ENCODE measurements at regions not wholly inside any gene's neighbourhood (a gene's known extent, or its start where the extent isn't known, plus 50 kb on each side); places are given as distances from the start of the nearest gene placed in this dataset.

DNA sequence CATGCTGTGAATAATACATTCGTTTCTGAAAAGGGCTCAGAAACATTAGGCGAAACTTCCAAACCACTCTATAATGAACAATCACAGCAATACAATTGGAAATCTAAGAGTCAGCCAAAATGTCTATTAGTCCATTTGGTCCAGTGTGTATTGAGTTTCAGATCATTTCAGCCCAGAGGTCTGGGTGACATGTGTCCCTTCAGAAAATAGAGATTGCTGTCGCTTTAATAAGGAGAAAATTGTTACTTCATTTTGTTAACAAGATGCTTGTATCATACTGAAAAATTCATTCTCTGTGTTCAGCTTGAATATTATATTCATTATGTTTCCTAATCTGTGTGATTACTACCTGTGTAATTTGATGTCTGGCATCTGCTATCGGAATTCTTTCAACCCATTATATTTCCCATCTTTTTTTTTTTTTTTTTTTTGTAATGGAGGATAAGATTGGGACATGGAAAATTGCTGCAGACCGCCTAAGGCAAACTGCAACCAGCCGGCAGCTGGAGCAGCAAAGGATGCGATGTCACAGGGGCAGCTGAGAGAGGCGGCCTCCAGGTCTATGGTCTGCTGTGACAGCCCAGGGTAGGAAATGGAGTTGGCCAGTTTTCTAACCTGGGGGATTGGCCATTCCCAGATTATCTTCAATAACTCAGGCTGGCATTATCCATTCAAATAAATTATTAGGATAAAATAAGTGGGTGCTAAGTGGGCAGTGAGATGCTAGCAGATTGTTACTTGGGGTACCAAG lies 170.9 kb upstream of the NPVF start:
- H3K27me3 ChIP-seq (replicated peaks in 1 of 2; ENCODE audit: control insufficient read depth in 2 of 2, extremely low read depth in 1 of 2, insufficient read depth in 2 of 2, low read length in 1 of 2): peaks cover 0 to 9% of the 10 kb centered on the region in 2 experiments
- ATAC-seq (replicated peaks in 1 of 4): no peak
- CTCF ChIA-PET: no interaction called here
- no peaks in the 10 kb centered on the region for H3K36me3 ChIP-seq (ENCODE audit: control insufficient read depth in 2 of 2, extremely low read depth in 1 of 2, insufficient read depth in 1 of 2, low read length in 1 of 2)
- no peaks in the 10 kb centered on the region for H3K36me3 Mint-ChIP-seq
- H3K4me3 Mint-ChIP-seq: no peak overlapping the region
- no peak overlapping the region for H3K27ac Mint-ChIP-seq
- no peaks in the 10 kb centered on the region for H3K4me1 Mint-ChIP-seq
- peaks cover 12% of the 10 kb centered on the region in 2 donors for H3K27me3 Mint-ChIP-seq
- POLR2A ChIA-PET: no interaction called here
- no peaks in the 10 kb centered on the region for H3K4me1 ChIP-seq (ENCODE audit: control insufficient read depth in 1 of 2, extremely low read depth in 1 of 2, insufficient read depth in 2 of 2, low read length in 2 of 2)
- no peak for DNase-seq
- no peaks in the 10 kb centered on the region for H3K9me3 Mint-ChIP-seq
- WGBS (ENCODE audit: insufficient coverage): 85% methylated on average over 3 of the region's 8 CpGs
- H3K4me3 ChIP-seq (ENCODE audit: control insufficient read depth in 1 of 2, extremely low read depth in 1 of 2, low read length in 1 of 2): no peak overlapping the region
- no peaks in the 10 kb centered on the region for H3K9me3 ChIP-seq
- H3K27ac ChIP-seq (ENCODE audit: low read length): no peak overlapping the region

DNA sequence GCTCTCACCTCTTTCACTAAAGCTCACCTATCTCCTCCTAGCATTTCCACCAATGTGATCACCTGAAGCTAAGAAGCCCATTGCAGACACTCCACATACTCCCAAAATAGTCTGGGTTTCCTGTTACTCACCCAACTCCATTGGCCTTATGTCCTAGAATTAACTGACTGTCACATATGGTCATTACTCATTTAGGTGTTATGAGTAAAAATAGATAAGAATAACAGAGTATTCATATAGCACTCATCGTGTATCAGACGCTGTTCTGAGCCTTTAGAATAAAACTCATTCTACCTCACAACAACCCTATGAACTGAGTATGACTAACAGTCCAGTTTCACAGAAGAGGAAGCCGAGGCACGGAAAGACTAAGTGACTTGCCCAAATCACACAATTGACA lies 174.2 kb upstream of the NPVF start:
- ChIA-PET POLR2A (no interaction called here), CTCF (no interaction called here)
- H3K27ac Mint-ChIP-seq: no peak overlapping the region
- H3K36me3 Mint-ChIP-seq: no peaks in the 10 kb centered on the region
- H3K4me1 Mint-ChIP-seq: no peaks in the 10 kb centered on the region
- DNase-seq (no peak), ATAC-seq (replicated peaks in 1 of 4) (no peak)
- Histone ChIP-seq H3K9me3 (no peaks in the 10 kb centered on the region), H3K36me3 (ENCODE audit: control insufficient read depth in 2 of 2, extremely low read depth in 1 of 2, insufficient read depth in 1 of 2, low read length in 1 of 2) (no peaks in the 10 kb centered on the region), H3K4me1 (ENCODE audit: control insufficient read depth in 1 of 2, extremely low read depth in 1 of 2, insufficient read depth in 2 of 2, low read length in 2 of 2) (no peaks in the 10 kb centered on the region), H3K4me3 (ENCODE audit: control insufficient read depth in 1 of 2, extremely low read depth in 1 of 2, low read length in 1 of 2) (no peak overlapping the region), H3K27ac (ENCODE audit: low read length) (no peak overlapping the region), H3K27me3 (replicated peaks in 1 of 2; ENCODE audit: control insufficient read depth in 2 of 2, extremely low read depth in 1 of 2, insufficient read depth in 2 of 2, low read length in 1 of 2) (peaks cover 0 to 4% of the 10 kb centered on the region in 2 experiments)
- 80% methylated on average over 1 of the region's 4 CpGs for WGBS (ENCODE audit: insufficient coverage)
- peaks cover 14 to 22% of the 10 kb centered on the region in 2 donors for H3K27me3 Mint-ChIP-seq
- no peak overlapping the region for H3K4me3 Mint-ChIP-seq
- H3K9me3 Mint-ChIP-seq: no peaks in the 10 kb centered on the region

DNA sequence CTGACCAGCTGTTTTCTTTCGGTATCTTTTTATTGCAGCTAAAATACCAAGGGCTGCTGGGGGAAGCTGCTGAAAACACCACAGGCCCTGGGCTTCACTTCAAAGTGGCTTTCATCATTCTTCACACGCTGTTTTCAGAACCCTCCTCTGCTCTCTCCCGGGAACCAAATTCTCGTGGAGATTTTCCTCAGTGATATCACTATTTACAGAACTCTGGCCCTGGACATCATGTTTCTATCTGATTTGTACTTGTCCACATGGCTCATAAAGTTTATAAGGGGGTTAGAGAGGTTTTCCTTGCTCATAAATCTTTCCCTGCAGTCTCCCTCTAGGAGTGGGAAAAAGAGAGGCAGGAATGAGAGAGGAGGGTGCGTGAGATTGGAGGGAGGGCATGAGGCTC lies 177.4 kb upstream of the NPVF start:
- no peaks in the 10 kb centered on the region for H3K4me1 Mint-ChIP-seq
- ATAC-seq (replicated peaks in 1 of 4) (no peak), DNase-seq (no peak)
- no peaks in the 10 kb centered on the region for H3K9me3 Mint-ChIP-seq
- no peaks in the 10 kb centered on the region for H3K4me1 ChIP-seq (ENCODE audit: control insufficient read depth in 1 of 2, extremely low read depth in 1 of 2, insufficient read depth in 2 of 2, low read length in 2 of 2)
- H3K4me3 ChIP-seq (ENCODE audit: control insufficient read depth in 1 of 2, extremely low read depth in 1 of 2, low read length in 1 of 2): no peak overlapping the region
- no peak overlapping the region for H3K4me3 Mint-ChIP-seq
- WGBS (ENCODE audit: insufficient coverage): 82% methylated on average over 3 of the region's 5 CpGs
- no peaks in the 10 kb centered on the region for H3K9me3 ChIP-seq
- no peaks in the 10 kb centered on the region for H3K36me3 ChIP-seq (ENCODE audit: control insufficient read depth in 2 of 2, extremely low read depth in 1 of 2, insufficient read depth in 1 of 2, low read length in 1 of 2)
- no peak overlapping the region for H3K27ac ChIP-seq (ENCODE audit: low read length)
- no peaks in the 10 kb centered on the region for H3K36me3 Mint-ChIP-seq
- H3K27me3 ChIP-seq (replicated peaks in 1 of 2; ENCODE audit: control insufficient read depth in 2 of 2, extremely low read depth in 1 of 2, insufficient read depth in 2 of 2, low read length in 1 of 2): peaks cover 0 to 4% of the 10 kb centered on the region in 2 experiments
- peaks cover 20 to 24% of the 10 kb centered on the region in 2 donors for H3K27me3 Mint-ChIP-seq
- no peak overlapping the region for H3K27ac Mint-ChIP-seq
- ChIA-PET CTCF (interaction anchor here in 1 of 2 donors (0.7 kb wide), 1 partner anchor 38 kb away, joined by 3 read pairs; no protein-coding TSS in a partner anchor), POLR2A (no interaction called here)

DNA sequence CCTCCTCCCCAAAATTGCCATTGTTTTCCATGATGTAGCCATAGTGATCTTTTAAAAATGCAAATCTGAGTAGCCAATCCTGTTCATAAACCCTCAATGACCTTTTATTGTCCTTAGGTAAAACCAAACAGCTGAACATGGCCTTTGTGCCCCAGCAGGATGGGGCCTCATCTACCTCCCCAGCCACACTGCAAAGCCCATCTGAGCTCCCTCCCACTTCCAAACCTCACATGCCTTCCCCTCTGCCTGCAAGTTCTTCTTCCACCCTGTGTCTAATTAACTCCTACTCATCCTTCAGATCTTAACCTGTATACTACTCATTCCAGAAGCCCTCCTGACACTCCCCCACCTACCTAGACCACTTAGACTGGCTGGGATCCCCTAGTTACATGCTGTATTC lies 178.8 kb upstream of the NPVF start:
- no peak overlapping the region for H3K4me3 Mint-ChIP-seq
- ChIA-PET POLR2A (no interaction called here), CTCF (no interaction called here)
- no peaks in the 10 kb centered on the region for H3K36me3 ChIP-seq (ENCODE audit: control insufficient read depth in 2 of 2, extremely low read depth in 1 of 2, insufficient read depth in 1 of 2, low read length in 1 of 2)
- no peaks in the 10 kb centered on the region for H3K9me3 ChIP-seq
- no peak overlapping the region for H3K27ac Mint-ChIP-seq
- no peaks in the 10 kb centered on the region for H3K4me1 Mint-ChIP-seq
- H3K36me3 Mint-ChIP-seq: no peaks in the 10 kb centered on the region
- H3K4me1 ChIP-seq (ENCODE audit: control insufficient read depth in 1 of 2, extremely low read depth in 1 of 2, insufficient read depth in 2 of 2, low read length in 2 of 2): no peaks in the 10 kb centered on the region
- H3K27me3 Mint-ChIP-seq: peaks cover 12 to 18% of the 10 kb centered on the region in 2 donors
- H3K27me3 ChIP-seq (replicated peaks in 1 of 2; ENCODE audit: control insufficient read depth in 2 of 2, extremely low read depth in 1 of 2, insufficient read depth in 2 of 2, low read length in 1 of 2): no peaks in the 10 kb centered on the region
- H3K4me3 ChIP-seq (ENCODE audit: control insufficient read depth in 1 of 2, extremely low read depth in 1 of 2, low read length in 1 of 2): no peak overlapping the region
- ATAC-seq (replicated peaks in 1 of 4) (no peak), DNase-seq (no peak)
- no peaks in the 10 kb centered on the region for H3K9me3 Mint-ChIP-seq
- no peak overlapping the region for H3K27ac ChIP-seq (ENCODE audit: low read length)

DNA sequence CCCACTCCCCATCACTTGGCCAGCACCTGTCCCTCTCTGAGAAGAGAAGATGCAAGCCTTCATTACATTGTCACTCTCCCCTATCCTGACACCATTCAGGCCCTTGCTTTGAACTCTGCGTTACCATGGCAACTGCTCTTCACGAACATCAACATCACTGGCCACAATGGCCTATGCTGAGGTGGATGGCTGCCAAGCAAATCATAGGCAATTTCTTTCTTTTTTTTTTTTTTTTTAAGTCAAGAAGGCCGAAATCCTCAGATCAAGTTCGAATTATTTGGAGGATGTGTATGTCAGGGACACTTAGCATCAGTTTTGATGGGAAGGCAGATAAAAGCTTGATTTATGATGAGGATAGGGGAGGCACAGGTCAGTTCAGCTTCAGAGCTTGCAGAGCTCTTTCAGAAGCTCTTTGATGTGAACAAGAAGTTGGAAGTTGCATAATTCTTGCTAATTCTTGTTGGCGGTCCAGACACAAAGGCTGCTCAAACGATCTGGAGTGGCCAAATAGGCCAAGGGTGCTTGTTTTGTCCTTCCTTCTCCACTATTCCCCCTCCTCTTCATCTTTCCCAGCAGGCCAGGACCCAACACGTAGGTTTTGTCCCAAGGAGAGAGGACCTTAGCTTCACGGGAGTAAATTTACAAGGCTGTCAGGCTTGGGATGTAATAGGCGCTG lies 179.9 kb upstream of the NPVF start:
- no peaks in the 10 kb centered on the region for H3K4me1 Mint-ChIP-seq
- no CpG with 5 or more reads among the region's 9 CpGs for WGBS (ENCODE audit: insufficient coverage)
- Histone ChIP-seq H3K27ac (ENCODE audit: low read length) (no peak overlapping the region), H3K4me1 (ENCODE audit: control insufficient read depth in 1 of 2, extremely low read depth in 1 of 2, insufficient read depth in 2 of 2, low read length in 2 of 2) (no peaks in the 10 kb centered on the region), H3K4me3 (ENCODE audit: control insufficient read depth in 1 of 2, extremely low read depth in 1 of 2, low read length in 1 of 2) (no peak overlapping the region), H3K9me3 (no peaks in the 10 kb centered on the region), H3K36me3 (ENCODE audit: control insufficient read depth in 2 of 2, extremely low read depth in 1 of 2, insufficient read depth in 1 of 2, low read length in 1 of 2) (no peaks in the 10 kb centered on the region), H3K27me3 (replicated peaks in 1 of 2; ENCODE audit: control insufficient read depth in 2 of 2, extremely low read depth in 1 of 2, insufficient read depth in 2 of 2, low read length in 1 of 2) (no peaks in the 10 kb centered on the region)
- no peaks in the 10 kb centered on the region for H3K9me3 Mint-ChIP-seq
- ATAC-seq (replicated peaks in 1 of 4) (no peak), DNase-seq (no peak)
- H3K27ac Mint-ChIP-seq: no peak overlapping the region
- H3K27me3 Mint-ChIP-seq: peaks cover 12 to 18% of the 10 kb centered on the region in 2 donors
- H3K4me3 Mint-ChIP-seq: no peak overlapping the region
- no peaks in the 10 kb centered on the region for H3K36me3 Mint-ChIP-seq
- CTCF ChIA-PET: interaction anchor here (0.7 kb wide), 3 partner anchors 23 to 113 kb away, joined by 3 to 10 read pairs (median 4); no protein-coding TSS in a partner anchor
- POLR2A ChIA-PET: no interaction called here

DNA sequence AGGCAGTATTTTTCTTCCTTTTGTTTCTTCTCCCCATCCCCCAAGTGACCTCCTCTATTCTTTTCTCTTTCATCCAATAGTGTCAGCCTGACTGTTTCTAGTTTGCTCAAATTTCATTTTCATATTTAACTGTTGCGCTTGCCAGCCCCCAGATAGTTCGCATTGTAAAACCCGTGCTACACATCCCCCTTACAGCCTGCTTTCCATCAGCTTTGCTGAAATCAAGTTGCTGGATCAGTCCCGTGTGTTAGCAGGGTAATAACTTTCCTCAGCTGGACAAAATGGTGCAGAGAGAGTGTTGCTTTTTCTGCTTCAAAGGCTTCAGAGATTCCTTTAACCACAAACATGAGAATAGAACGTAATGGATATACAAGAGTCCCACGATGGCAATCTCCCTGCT lies 180.6 kb upstream of the NPVF start:
- no peaks in the 10 kb centered on the region for H3K36me3 Mint-ChIP-seq
- H3K4me1 Mint-ChIP-seq: no peaks in the 10 kb centered on the region
- Histone ChIP-seq H3K27me3 (replicated peaks in 1 of 2; ENCODE audit: control insufficient read depth in 2 of 2, extremely low read depth in 1 of 2, insufficient read depth in 2 of 2, low read length in 1 of 2) (no peaks in the 10 kb centered on the region), H3K4me3 (ENCODE audit: control insufficient read depth in 1 of 2, extremely low read depth in 1 of 2, low read length in 1 of 2) (no peak overlapping the region), H3K36me3 (ENCODE audit: control insufficient read depth in 2 of 2, extremely low read depth in 1 of 2, insufficient read depth in 1 of 2, low read length in 1 of 2) (no peaks in the 10 kb centered on the region), H3K27ac (ENCODE audit: low read length) (no peak overlapping the region), H3K9me3 (no peaks in the 10 kb centered on the region), H3K4me1 (ENCODE audit: control insufficient read depth in 1 of 2, extremely low read depth in 1 of 2, insufficient read depth in 2 of 2, low read length in 2 of 2) (no peaks in the 10 kb centered on the region)
- no peak overlapping the region for H3K4me3 Mint-ChIP-seq
- DNase-seq (no peak), ATAC-seq (replicated peaks in 1 of 4) (no peak)
- no peak overlapping the region for H3K27ac Mint-ChIP-seq
- no peaks in the 10 kb centered on the region for H3K9me3 Mint-ChIP-seq
- CTCF ChIA-PET: no interaction called here
- WGBS (ENCODE audit: insufficient coverage): 100% methylated on average over 1 of the region's 6 CpGs
- POLR2A ChIA-PET: no interaction called here
- peaks cover 12 to 18% of the 10 kb centered on the region in 2 donors for H3K27me3 Mint-ChIP-seq
